DND-41 (cell line): ENCODE measurements at regions not wholly inside any gene's neighbourhood (a gene's known extent, or its start where the extent isn't known, plus 50 kb on each side); places are given as distances from the start of the nearest gene placed in this dataset.

Experiments used
- EZH2 ChIP-seq: IDR thresholded peaks from 3 replicates; pipeline ENCODE4 v1.6.1; 2012; ENCODE audit warnings: borderline replicate concordance, low read depth, mild to moderate bottlenecking, moderate library complexity, low read length, inconsistent platforms; ENCODE audit not compliant: severe bottlenecking
- TF ChIP-seq, protein P1 (sequence below): IDR thresholded peaks from 2 replicates; pipeline ENCODE4 v1.5.1; 2012; ENCODE audit warnings: borderline replicate concordance, low read length, moderate library complexity, mild to moderate bottlenecking; ENCODE audit not compliant: poor library complexity, severe bottlenecking; ENCODE audit errors: extremely low read depth

DNA sequence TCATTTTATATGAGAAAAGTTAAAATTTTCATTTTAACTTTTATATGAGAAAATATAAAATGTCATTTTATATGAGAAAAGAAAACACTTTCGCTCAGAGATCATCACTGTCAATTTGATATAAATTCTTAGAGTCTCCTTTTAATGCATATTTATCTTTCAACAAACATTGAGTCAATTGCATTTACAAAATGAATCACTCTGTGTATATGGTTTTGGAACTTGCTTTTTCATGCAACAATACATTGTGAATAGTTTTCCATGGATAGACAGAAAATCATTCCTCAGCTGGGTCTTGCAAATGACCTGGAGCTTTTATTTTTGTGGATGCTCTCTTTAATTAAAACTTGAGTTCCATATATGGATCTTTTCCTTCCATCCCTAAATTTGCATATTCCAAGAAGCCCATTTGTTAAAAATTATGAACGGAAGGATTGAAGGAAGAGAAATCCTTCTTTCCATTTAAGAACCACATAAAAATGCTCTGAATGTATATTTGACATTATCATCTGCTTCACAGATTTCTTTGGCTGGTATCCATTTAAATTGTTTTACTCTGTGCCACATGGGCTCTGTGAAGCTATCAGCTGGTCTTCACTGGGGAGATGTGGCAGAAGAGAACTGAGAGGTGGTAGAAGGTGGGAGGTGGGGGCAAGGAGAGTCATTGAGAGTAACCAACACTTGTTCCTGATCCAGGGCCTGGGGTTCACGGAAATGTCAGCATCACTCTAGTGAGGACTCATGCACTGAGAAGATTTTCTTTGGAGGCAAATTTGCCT lies 104.1 kb downstream of the QPCT start:
- TF ChIP-seq, protein P1, sequence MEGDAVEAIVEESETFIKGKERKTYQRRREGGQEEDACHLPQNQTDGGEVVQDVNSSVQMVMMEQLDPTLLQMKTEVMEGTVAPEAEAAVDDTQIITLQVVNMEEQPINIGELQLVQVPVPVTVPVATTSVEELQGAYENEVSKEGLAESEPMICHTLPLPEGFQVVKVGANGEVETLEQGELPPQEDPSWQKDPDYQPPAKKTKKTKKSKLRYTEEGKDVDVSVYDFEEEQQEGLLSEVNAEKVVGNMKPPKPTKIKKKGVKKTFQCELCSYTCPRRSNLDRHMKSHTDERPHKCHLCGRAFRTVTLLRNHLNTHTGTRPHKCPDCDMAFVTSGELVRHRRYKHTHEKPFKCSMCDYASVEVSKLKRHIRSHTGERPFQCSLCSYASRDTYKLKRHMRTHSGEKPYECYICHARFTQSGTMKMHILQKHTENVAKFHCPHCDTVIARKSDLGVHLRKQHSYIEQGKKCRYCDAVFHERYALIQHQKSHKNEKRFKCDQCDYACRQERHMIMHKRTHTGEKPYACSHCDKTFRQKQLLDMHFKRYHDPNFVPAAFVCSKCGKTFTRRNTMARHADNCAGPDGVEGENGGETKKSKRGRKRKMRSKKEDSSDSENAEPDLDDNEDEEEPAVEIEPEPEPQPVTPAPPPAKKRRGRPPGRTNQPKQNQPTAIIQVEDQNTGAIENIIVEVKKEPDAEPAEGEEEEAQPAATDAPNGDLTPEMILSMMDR: no peak
- no peak for TF ChIP-seq EZH2
